Brain pericyte (primary cell): ENCODE measurements at regions not wholly inside any gene's neighbourhood (a gene's known extent, or its start where the extent isn't known, plus 50 kb on each side); places are given as distances from the start of the nearest gene placed in this dataset.

Experiments
- DNase-seq: peaks from one replicate; pipeline ENCODE4 v3.0.0-alpha.2; 2012; ENCODE audit warnings: low read depth, low spot score

- DNase-seq = no peak
Observed at GRCh38 chr1:56390934-56391731, 188.2 kb downstream of the PLPP3 start.

GRCh38 chr1:56390232-56390867 lies 189.0 kb downstream of the PLPP3 start:
- DNase-seq = no peak

- no peak for DNase-seq
Observed at GRCh38 chr1:56389813-56390212, 189.6 kb downstream of the PLPP3 start.

GRCh38 chr1:56387071-56387740 lies 192.2 kb downstream of the PLPP3 start:
- no peak for DNase-seq

- no peak for DNase-seq
Observed at GRCh38 chr1:56385314-56385713, 194.0 kb downstream of the PLPP3 start.

- no peak for DNase-seq
Observed at GRCh38 chr1:56382929-56383328, 196.4 kb downstream of the PLPP3 start.

GRCh38 chr1:56380531-56380930 lies 198.8 kb downstream of the PLPP3 start:
- DNase-seq = no peak

GRCh38 chr1:56378341-56379070 lies 200.9 kb downstream of the PLPP3 start:
- DNase-seq = no peak

GRCh38 chr1:56377431-56377830 lies 201.9 kb downstream of the PLPP3 start:
- DNase-seq = no peak

- DNase-seq = no peak
Observed at GRCh38 chr1:56376188-56376984, 203.0 kb downstream of the PLPP3 start.

GRCh38 chr1:56375326-56375804 lies 204.0 kb downstream of the PLPP3 start:
- no peak for DNase-seq

GRCh38 chr1:56374026-56374974 lies 205.1 kb downstream of the PLPP3 start:
- no peak for DNase-seq

GRCh38 chr1:56370513-56370912 lies 208.8 kb downstream of the PLPP3 start:
- DNase-seq = no peak

GRCh38 chr1:56363007-56363770 lies 216.2 kb downstream of the PLPP3 start:
- DNase-seq = no peak

- DNase-seq = no peak
Observed at GRCh38 chr1:56360021-56360420, 219.3 kb downstream of the PLPP3 start.

GRCh38 chr1:56359056-56359455 lies 220.3 kb downstream of the PLPP3 start:
- DNase-seq = no peak

GRCh38 chr1:56357927-56358690 lies 221.3 kb downstream of the PLPP3 start:
- no peak for DNase-seq

- DNase-seq = no peak
Observed at GRCh38 chr1:56356376-56356990, 222.9 kb downstream of the PLPP3 start.
